HG03575 (cell line): ENCODE measurements at regions not wholly inside any gene's neighbourhood (a gene's known extent, or its start where the extent isn't known, plus 50 kb on each side); places are given as distances from the start of the nearest gene placed in this dataset.
"Not testable (repeated sequence)": the region's sequence is repeated elsewhere in the genome, so short reads cannot be mapped to it uniquely, and the experiment has no call there.

Source experiments
- ATAC-seq: cut with Tn5 transposase; IDR thresholded peaks from one replicate; pipeline ENCODE4 v1.9.1; 2021; ENCODE audit not compliant: unreplicated experiment, insufficient number of reproducible peaks, low FRiP score; ENCODE audit errors: extremely low read depth

GRCh38 chr7:96563409-96563808 lies 146.2 kb downstream of the SEM1 start:
- ATAC-seq = no peak

- ATAC-seq = no peak
These were observed 146.7 kb downstream of the SEM1 start for GRCh38 chr7:96562966-96563365.

- no peak for ATAC-seq
These were observed 147.2 kb downstream of the SEM1 start for GRCh38 chr7:96562458-96562857.

- ATAC-seq = no peak
These were observed 147.8 kb downstream of the SEM1 start for GRCh38 chr7:96561892-96562291.

- no peak for ATAC-seq
These were observed 151.1 kb downstream of the SEM1 start for GRCh38 chr7:96558530-96558929.

GRCh38 chr7:96558093-96558492 lies 151.6 kb downstream of the SEM1 start:
- no peak for ATAC-seq

GRCh38 chr7:96557598-96557997 lies 152.0 kb downstream of the SEM1 start:
- not testable (repeated sequence) for ATAC-seq

- no peak for ATAC-seq
These were observed 161.0 kb downstream of the SEM1 start for GRCh38 chr7:96548664-96549063.

- ATAC-seq = no peak
These were observed 162.3 kb downstream of the SEM1 start for GRCh38 chr7:96547371-96547811.

- ATAC-seq = no peak
These were observed 163.2 kb downstream of the SEM1 start for GRCh38 chr7:96546426-96546825.

GRCh38 chr7:96539471-96539870 lies 170.2 kb downstream of the SEM1 start:
- ATAC-seq = no peak

GRCh38 chr7:96538632-96539031 lies 171.0 kb downstream of the SEM1 start:
- ATAC-seq = no peak

- ATAC-seq = no peak
These were observed 175.4 kb downstream of the SEM1 start for GRCh38 chr7:96534221-96534620.

- ATAC-seq = no peak
These were observed 177.2 kb downstream of the SEM1 start for GRCh38 chr7:96532428-96532935.

GRCh38 chr7:96531331-96531730 lies 178.3 kb downstream of the SEM1 start:
- ATAC-seq = no peak

GRCh38 chr7:96530786-96531185 lies 178.9 kb downstream of the SEM1 start:
- no peak for ATAC-seq

- ATAC-seq = no peak
These were observed 182.4 kb downstream of the SEM1 start for GRCh38 chr7:96527133-96527827.

- no peak for ATAC-seq
These were observed 183.2 kb downstream of the SEM1 start for GRCh38 chr7:96526496-96526895.

GRCh38 chr7:96521068-96521894 lies 188.4 kb downstream of the SEM1 start:
- no peak for ATAC-seq

- ATAC-seq = no peak
These were observed 186.5 kb upstream of the SLC25A13 start for GRCh38 chr7:96508371-96508770.
